Thyroid gland (tissue), 4 donors: ENCODE measurements at regions not wholly inside any gene's neighbourhood (a gene's known extent, or its start where the extent isn't known, plus 50 kb on each side); places are given as distances from the start of the nearest gene placed in this dataset.

Source experiments
- POLR2A ChIP-seq, 2 donors: fragments of 450-650 bp; IDR thresholded peaks; one replicate each; pipeline ENCODE4 v1.6.1; 2017; ENCODE audit warnings: antibody characterized with exemption in 2 of 2, mild to moderate bottlenecking in 2 of 2, moderate library complexity in 1 of 2
- TF ChIP-seq, protein P1 (sequence below), 6 experiments: fragments of 200-600 bp in 3 of 6; fragments of 450-650 bp in 3 of 6; sonication (generic) in 3 of 6; IDR thresholded peaks; one replicate each; pipeline ENCODE4 v1.5.1; 2016 to 2019; ENCODE audit warnings: antibody characterized with exemption in 6 of 6, mild to moderate bottlenecking in 2 of 6, inconsistent platforms in 1 of 6, moderate library complexity in 1 of 6

GRCh38 chr13:99624936-99625540, 123.8 kb downstream of the TM9SF2 start:
- TF ChIP-seq, protein P1, sequence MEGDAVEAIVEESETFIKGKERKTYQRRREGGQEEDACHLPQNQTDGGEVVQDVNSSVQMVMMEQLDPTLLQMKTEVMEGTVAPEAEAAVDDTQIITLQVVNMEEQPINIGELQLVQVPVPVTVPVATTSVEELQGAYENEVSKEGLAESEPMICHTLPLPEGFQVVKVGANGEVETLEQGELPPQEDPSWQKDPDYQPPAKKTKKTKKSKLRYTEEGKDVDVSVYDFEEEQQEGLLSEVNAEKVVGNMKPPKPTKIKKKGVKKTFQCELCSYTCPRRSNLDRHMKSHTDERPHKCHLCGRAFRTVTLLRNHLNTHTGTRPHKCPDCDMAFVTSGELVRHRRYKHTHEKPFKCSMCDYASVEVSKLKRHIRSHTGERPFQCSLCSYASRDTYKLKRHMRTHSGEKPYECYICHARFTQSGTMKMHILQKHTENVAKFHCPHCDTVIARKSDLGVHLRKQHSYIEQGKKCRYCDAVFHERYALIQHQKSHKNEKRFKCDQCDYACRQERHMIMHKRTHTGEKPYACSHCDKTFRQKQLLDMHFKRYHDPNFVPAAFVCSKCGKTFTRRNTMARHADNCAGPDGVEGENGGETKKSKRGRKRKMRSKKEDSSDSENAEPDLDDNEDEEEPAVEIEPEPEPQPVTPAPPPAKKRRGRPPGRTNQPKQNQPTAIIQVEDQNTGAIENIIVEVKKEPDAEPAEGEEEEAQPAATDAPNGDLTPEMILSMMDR (IDR thresholded peaks at IDR 0.05), result no peak
- no peak for TF ChIP-seq POLR2A (IDR thresholded peaks at IDR 0.05)
